ENCODE measurements at regions not wholly inside any gene's neighbourhood (a gene's known extent, or its start where the extent isn't known, plus 50 kb on each side); places are given as distances from the start of the nearest gene placed in this dataset.

GRCh38 chr1:63022319-63022718 lies 238.4 kb downstream of the ATG4C start:
- H3K4me2 ChIP-seq (ENCODE audit: insufficient read depth, low read length): no peak overlapping the region
- TF ChIP-seq CTCF (IDR thresholded peaks at IDR 0.05; ENCODE audit: extremely low read depth, low read depth, low read length): no peak
- no peak overlapping the region for H3K27ac ChIP-seq (ENCODE audit: low read depth, low read length)
- no peaks in the 10 kb centered on the region for H4K20me1 ChIP-seq (ENCODE audit: insufficient read depth, low read length)
- no peak for DNase-seq (ENCODE audit: insufficient read length, low spot score, missing footprints)
- no peaks in the 10 kb centered on the region for H3K36me3 ChIP-seq (ENCODE audit: insufficient read depth, low read length)
- no peaks in the 10 kb centered on the region for H3K4me1 ChIP-seq (ENCODE audit: insufficient read depth, low read length)
- H3K79me2 ChIP-seq (ENCODE audit: insufficient read depth, low read length): no peaks in the 10 kb centered on the region
- no peaks in the 10 kb centered on the region for H3K9me3 ChIP-seq (ENCODE audit: low read depth, low read length)
- H3K27me3 ChIP-seq (ENCODE audit: insufficient read depth, low read length): no peaks in the 10 kb centered on the region
- no peak overlapping the region for H2AFZ ChIP-seq (ENCODE audit: low read length)
- no peak overlapping the region for H3K4me3 ChIP-seq (ENCODE audit: insufficient read depth, low read length)

GRCh38 chr1:63023171-63023570 lies 239.2 kb downstream of the ATG4C start:
- TF ChIP-seq CTCF (IDR thresholded peaks at IDR 0.05; ENCODE audit: extremely low read depth, low read depth, low read length): no peak
- H2AFZ ChIP-seq (ENCODE audit: low read length): no peak overlapping the region
- DNase-seq (ENCODE audit: insufficient read length, low spot score, missing footprints): no peak

GRCh38 chr1:63023637-63024036 lies 239.7 kb downstream of the ATG4C start:
- H3K27ac ChIP-seq (ENCODE audit: low read depth, low read length): no peak overlapping the region
- H3K4me1 ChIP-seq (ENCODE audit: insufficient read depth, low read length): no peaks in the 10 kb centered on the region
- DNase-seq (ENCODE audit: insufficient read length, low spot score, missing footprints): no peak
- H3K9me3 ChIP-seq (ENCODE audit: low read depth, low read length): no peaks in the 10 kb centered on the region
- no peaks in the 10 kb centered on the region for H3K36me3 ChIP-seq (ENCODE audit: insufficient read depth, low read length)
- no peaks in the 10 kb centered on the region for H3K27me3 ChIP-seq (ENCODE audit: insufficient read depth, low read length)
- no peaks in the 10 kb centered on the region for H4K20me1 ChIP-seq (ENCODE audit: insufficient read depth, low read length)
- H3K79me2 ChIP-seq (ENCODE audit: insufficient read depth, low read length): no peaks in the 10 kb centered on the region
- TF ChIP-seq CTCF (IDR thresholded peaks at IDR 0.05; ENCODE audit: extremely low read depth, low read depth, low read length): no peak
- no peak overlapping the region for H2AFZ ChIP-seq (ENCODE audit: low read length)
- no peak overlapping the region for H3K4me3 ChIP-seq (ENCODE audit: insufficient read depth, low read length)
- H3K4me2 ChIP-seq (ENCODE audit: insufficient read depth, low read length): no peak overlapping the region

More at GRCh38 chr1:63023171-63023570, 239.2 kb downstream of the ATG4C start:
- Histone ChIP-seq H3K4me1 (ENCODE audit: insufficient read depth, low read length) (no peaks in the 10 kb centered on the region), H3K79me2 (ENCODE audit: insufficient read depth, low read length) (no peaks in the 10 kb centered on the region), H3K27ac (ENCODE audit: low read depth, low read length) (no peak overlapping the region), H3K27me3 (ENCODE audit: insufficient read depth, low read length) (no peaks in the 10 kb centered on the region), H4K20me1 (ENCODE audit: insufficient read depth, low read length) (no peaks in the 10 kb centered on the region), H3K36me3 (ENCODE audit: insufficient read depth, low read length) (no peaks in the 10 kb centered on the region), H3K9me3 (ENCODE audit: low read depth, low read length) (no peaks in the 10 kb centered on the region), H3K4me2 (ENCODE audit: insufficient read depth, low read length) (no peak overlapping the region), H3K4me3 (ENCODE audit: insufficient read depth, low read length) (no peak overlapping the region)

- H3K79me2 ChIP-seq (ENCODE audit: insufficient read depth, low read length): no peaks in the 10 kb centered on the region
- H3K27ac ChIP-seq (ENCODE audit: low read depth, low read length): no peak overlapping the region
- DNase-seq (ENCODE audit: insufficient read length, low spot score, missing footprints): no peak
- H3K36me3 ChIP-seq (ENCODE audit: insufficient read depth, low read length): no peaks in the 10 kb centered on the region
- H4K20me1 ChIP-seq (ENCODE audit: insufficient read depth, low read length): no peaks in the 10 kb centered on the region
- H3K4me3 ChIP-seq (ENCODE audit: insufficient read depth, low read length): no peak overlapping the region
- no peak overlapping the region for H2AFZ ChIP-seq (ENCODE audit: low read length)
- TF ChIP-seq CTCF (IDR thresholded peaks at IDR 0.05; ENCODE audit: extremely low read depth, low read depth, low read length): no peak
- H3K4me1 ChIP-seq (ENCODE audit: insufficient read depth, low read length): no peaks in the 10 kb centered on the region
- no peaks in the 10 kb centered on the region for H3K9me3 ChIP-seq (ENCODE audit: low read depth, low read length)
- H3K27me3 ChIP-seq (ENCODE audit: insufficient read depth, low read length): no peaks in the 10 kb centered on the region
- H3K4me2 ChIP-seq (ENCODE audit: insufficient read depth, low read length): no peak overlapping the region
Measured at GRCh38 chr1:63024132-63024531, 240.2 kb downstream of the ATG4C start.

All from osteoblast (primary cell).